Gastroesophageal sphincter (tissue), 3 donors: ENCODE measurements at regions not wholly inside any gene's neighbourhood (a gene's known extent, or its start where the extent isn't known, plus 50 kb on each side); places are given as distances from the start of the nearest gene placed in this dataset.

Source experiments
- CTCF ChIP-seq, 4 experiments: fragments of 200-600 bp in 2 of 4; fragments of 450-650 bp in 2 of 4; sonication (generic) in 1 of 4; IDR thresholded peaks; one replicate each; pipeline ENCODE4 v1.5.1; 2017 to 2019; ENCODE audit warnings: antibody characterized with exemption in 4 of 4, mild to moderate bottlenecking in 2 of 4, moderate library complexity in 2 of 4
- EP300 ChIP-seq: sonication (generic); formaldehyde crosslinking; IDR thresholded peaks from one replicate; pipeline ENCODE4 v1.6.1; 2017; ENCODE audit warnings: antibody characterized with exemption, mild to moderate bottlenecking
- POLR2A ChIP-seq, 2 donors: fragments of 450-650 bp; IDR thresholded peaks; one replicate each; pipeline ENCODE4 v1.6.1; 2017; ENCODE audit warnings: antibody characterized with exemption in 2 of 2, mild to moderate bottlenecking in 2 of 2, moderate library complexity in 1 of 2

- TF ChIP-seq EP300 (no peak), CTCF (IDR thresholded peaks at IDR 0.05) (no peak), POLR2A (IDR thresholded peaks at IDR 0.05) (no peak)
These were observed 94.7 kb upstream of the TNRC6C start for GRCh38 chr17:77863814-77864161.
